ENCODE measurements at regions not wholly inside any gene's neighbourhood (a gene's known extent, or its start where the extent isn't known, plus 50 kb on each side); places are given as distances from the start of the nearest gene placed in this dataset.

DNA sequence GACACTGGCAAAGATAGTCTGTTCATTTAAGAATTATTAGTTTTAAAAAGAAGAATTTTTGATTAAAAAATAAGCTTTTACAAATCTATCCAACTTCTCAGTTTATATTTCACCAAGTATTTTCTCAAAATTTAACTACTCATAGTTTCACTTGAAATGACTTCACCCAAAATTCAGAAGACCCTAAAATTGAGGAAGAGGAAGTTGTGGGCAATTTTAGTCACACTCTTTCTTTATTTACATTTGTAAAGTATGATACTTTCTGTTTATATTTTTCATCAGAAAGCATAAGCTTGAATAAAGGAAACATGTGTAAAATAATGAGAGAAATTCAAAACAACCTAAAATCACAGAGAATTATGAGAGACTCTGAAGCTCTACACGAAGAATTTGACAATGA lies 278.8 kb upstream of the MEIS1 start:
- H3K9ac ChIP-seq (ENCODE audit: insufficient read depth, low read depth, low read length): no peak overlapping the region
- FAIRE-seq: no peak
- no peaks in the 10 kb centered on the region for H3K4me1 ChIP-seq (ENCODE audit: insufficient read depth, low read length)
- no peak for ATAC-seq
- no peak overlapping the region for H2AFZ ChIP-seq (ENCODE audit: low read length)
- no peaks in the 10 kb centered on the region for H3K79me2 ChIP-seq (ENCODE audit: insufficient read depth, low read length)
- no peaks in the 10 kb centered on the region for H4K20me1 ChIP-seq (ENCODE audit: insufficient read depth, low read length)
- H3K4me2 ChIP-seq (ENCODE audit: low read depth, low read length): no peak overlapping the region
- ChIA-PET POLR2A (no interaction called here), CTCF (ENCODE audit: low intra/inter-chr PET ratio, low total read pairs) (no interaction called here)
- TF ChIP-seq ZNF251 (CRISPR knock-in tag; IDR thresholded peaks at IDR 0.05) (no peak), SRSF4 (IDR thresholded peaks at IDR 0.05; ENCODE audit: low read depth, low read length, poor library complexity, severe bottlenecking) (no peak), ZNF121 (CRISPR knock-in tag; IDR thresholded peaks at IDR 0.05) (no peak), PREB (CRISPR knock-in tag; IDR thresholded peaks at IDR 0.05) (no peak), ZNF512 (CRISPR knock-in tag; IDR thresholded peaks at IDR 0.05) (no peak), GTF3A (CRISPR knock-in tag; conservative IDR thresholded peaks at IDR 0.05) (no peak), DNMT1 (CRISPR knock-in tag; IDR thresholded peaks at IDR 0.05) (no peak)
- no peaks in the 10 kb centered on the region for H3K27me3 ChIP-seq (ENCODE audit: control insufficient read depth in 1 of 2, insufficient read depth in 2 of 2, low read length in 2 of 2)
- no peak overlapping the region for H3K27ac ChIP-seq (ENCODE audit: extremely low read length, insufficient read depth, low read length)
- no peak for DNase-seq (ENCODE audit: low spot score)
- in situ Hi-C loops (cut with HindIII; ENCODE audit: extremely low pct_ligation_motif_present, low pct_unique_long_range_greater_than_20kb) (no loop called here), intact Hi-C loops (cut with micrococcal nuclease; ENCODE audit: unreplicated experiment) (no loop called here)
- peaks cover 39% of the 10 kb centered on the region for H3K9me3 ChIP-seq (ENCODE audit: low read length)
- H3K36me3 ChIP-seq (replicated peaks in 1 of 2; ENCODE audit: control insufficient read depth in 1 of 2, insufficient read depth in 2 of 2, low read length in 2 of 2): no peaks in the 10 kb centered on the region
- WGBS (ENCODE audit: low lambda C conversion rate): 0% methylated on average over 1 of the region's 1 CpG
- BruUV-seq (replicated peaks): no TSS peak
- H3K4me3 ChIP-seq (replicated peaks in 1 of 3; ENCODE audit: insufficient read depth in 1 of 3, low read depth in 2 of 3, low read length in 3 of 3): no peak overlapping the region
